PC-9 (cell line): ENCODE measurements at regions not wholly inside any gene's neighbourhood (a gene's known extent, or its start where the extent isn't known, plus 50 kb on each side); places are given as distances from the start of the nearest gene placed in this dataset.

Experiments
- EZH2 ChIP-seq: fragments of 200-600 bp; sonication (generic); IDR thresholded peaks from 2 replicates; pipeline ENCODE4 v1.8.0; 2017; ENCODE audit warnings: antibody characterized with exemption, low read depth
- TF ChIP-seq, protein P1 (sequence below): fragments of 200-600 bp; sonication (generic); conservative IDR thresholded peaks from 2 replicates; pipeline ENCODE4 v1.6.1; 2017; ENCODE audit warnings: mixed run types, antibody characterized with exemption, mild to moderate bottlenecking, moderate library complexity

DNA sequence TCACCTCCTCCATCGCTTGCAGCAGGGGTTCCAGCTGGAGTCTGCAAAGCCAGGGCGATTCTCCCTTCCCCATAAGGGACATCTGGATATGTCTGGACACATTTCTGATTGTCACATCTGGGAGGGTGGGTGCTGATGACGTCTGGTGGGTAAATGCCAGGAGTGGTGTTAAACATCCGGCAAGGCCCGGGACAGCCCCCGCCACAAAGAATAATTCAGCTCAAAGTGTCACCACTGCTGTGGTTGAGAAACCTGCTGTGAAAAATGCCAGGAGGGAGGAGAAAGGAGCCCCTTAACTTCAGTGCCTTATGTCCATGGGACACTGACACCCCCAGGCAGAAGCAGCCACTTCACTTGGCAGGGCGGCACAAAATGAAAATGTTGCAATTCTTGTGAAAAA, 179.4 kb upstream of the SDK2 start:
- TF ChIP-seq, protein P1, sequence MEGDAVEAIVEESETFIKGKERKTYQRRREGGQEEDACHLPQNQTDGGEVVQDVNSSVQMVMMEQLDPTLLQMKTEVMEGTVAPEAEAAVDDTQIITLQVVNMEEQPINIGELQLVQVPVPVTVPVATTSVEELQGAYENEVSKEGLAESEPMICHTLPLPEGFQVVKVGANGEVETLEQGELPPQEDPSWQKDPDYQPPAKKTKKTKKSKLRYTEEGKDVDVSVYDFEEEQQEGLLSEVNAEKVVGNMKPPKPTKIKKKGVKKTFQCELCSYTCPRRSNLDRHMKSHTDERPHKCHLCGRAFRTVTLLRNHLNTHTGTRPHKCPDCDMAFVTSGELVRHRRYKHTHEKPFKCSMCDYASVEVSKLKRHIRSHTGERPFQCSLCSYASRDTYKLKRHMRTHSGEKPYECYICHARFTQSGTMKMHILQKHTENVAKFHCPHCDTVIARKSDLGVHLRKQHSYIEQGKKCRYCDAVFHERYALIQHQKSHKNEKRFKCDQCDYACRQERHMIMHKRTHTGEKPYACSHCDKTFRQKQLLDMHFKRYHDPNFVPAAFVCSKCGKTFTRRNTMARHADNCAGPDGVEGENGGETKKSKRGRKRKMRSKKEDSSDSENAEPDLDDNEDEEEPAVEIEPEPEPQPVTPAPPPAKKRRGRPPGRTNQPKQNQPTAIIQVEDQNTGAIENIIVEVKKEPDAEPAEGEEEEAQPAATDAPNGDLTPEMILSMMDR = no peak
- 0 out of 2 replicates have a peak, but pooled peaks have one; percentile 50 for TF ChIP-seq EZH2
